ENCODE measurements at regions not wholly inside any gene's neighbourhood (a gene's known extent, or its start where the extent isn't known, plus 50 kb on each side); places are given as distances from the start of the nearest gene placed in this dataset.

DNA sequence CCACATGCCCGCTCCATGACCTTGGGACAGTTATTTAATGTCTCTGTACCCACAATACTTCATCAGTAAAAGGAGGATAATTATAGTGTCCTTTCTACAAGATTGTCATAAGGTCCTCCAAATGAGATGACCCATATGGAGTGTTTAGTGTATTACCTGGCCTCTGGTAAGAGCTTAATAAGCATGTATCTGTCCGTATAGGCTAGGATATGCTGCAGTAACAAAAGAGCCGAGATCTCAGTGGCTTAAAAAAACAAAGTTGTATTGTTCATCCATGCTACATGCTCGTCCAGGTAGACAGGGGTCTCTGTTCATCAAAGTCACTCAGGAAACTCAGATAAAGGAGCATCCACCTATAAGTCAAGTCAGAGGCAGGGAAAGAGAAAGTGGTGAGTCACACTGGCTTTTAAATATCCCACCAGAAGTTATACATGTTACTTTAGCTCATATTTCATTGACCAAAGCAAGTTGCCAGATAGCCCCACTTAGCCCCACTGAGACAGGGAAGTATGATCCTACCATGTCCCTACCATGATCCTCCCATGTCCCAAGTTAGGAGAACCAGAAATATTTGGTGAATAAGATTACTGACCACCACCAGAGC is 53.0 kb upstream of the KAZN start:
- TF ChIP-seq, protein P1, sequence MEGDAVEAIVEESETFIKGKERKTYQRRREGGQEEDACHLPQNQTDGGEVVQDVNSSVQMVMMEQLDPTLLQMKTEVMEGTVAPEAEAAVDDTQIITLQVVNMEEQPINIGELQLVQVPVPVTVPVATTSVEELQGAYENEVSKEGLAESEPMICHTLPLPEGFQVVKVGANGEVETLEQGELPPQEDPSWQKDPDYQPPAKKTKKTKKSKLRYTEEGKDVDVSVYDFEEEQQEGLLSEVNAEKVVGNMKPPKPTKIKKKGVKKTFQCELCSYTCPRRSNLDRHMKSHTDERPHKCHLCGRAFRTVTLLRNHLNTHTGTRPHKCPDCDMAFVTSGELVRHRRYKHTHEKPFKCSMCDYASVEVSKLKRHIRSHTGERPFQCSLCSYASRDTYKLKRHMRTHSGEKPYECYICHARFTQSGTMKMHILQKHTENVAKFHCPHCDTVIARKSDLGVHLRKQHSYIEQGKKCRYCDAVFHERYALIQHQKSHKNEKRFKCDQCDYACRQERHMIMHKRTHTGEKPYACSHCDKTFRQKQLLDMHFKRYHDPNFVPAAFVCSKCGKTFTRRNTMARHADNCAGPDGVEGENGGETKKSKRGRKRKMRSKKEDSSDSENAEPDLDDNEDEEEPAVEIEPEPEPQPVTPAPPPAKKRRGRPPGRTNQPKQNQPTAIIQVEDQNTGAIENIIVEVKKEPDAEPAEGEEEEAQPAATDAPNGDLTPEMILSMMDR (conservative IDR thresholded peaks at IDR 0.05) = no peak
- no peak for TF ChIP-seq EZH2 (IDR thresholded peaks at IDR 0.05; ENCODE audit: low read depth)

All from PC-9 (cell line).